Thoracic aorta (tissue), 2 donors: ENCODE measurements at regions not wholly inside any gene's neighbourhood (a gene's known extent, or its start where the extent isn't known, plus 50 kb on each side); places are given as distances from the start of the nearest gene placed in this dataset.
"Not testable (repeated sequence)": the region's sequence is repeated elsewhere in the genome, so short reads cannot be mapped to it uniquely, and the experiment has no call there.

Experiments
- ATAC-seq: fragments of 150-250 bp; one replicate; pipeline ENCODE4 v1.8.0; 2017; ENCODE audit warnings: low read depth; ENCODE audit not compliant: insufficient number of reproducible peaks, low FRiP score
- DNase-seq: peaks from one replicate; pipeline ENCODE4 v3.0.0-alpha.2; 2020; ENCODE audit warnings: low spot score
- H3K27ac ChIP-seq, 2 donors: fragments of 200-600 bp; sonication (generic); 1 replicate in 1 of 2; 2 replicates in 1 of 2; pipeline ENCODE4 v1.5.1; 2016; ENCODE audit warnings: mild to moderate bottlenecking in 2 of 2, moderate library complexity in 2 of 2
- H3K27me3 ChIP-seq: fragments of 200-600 bp; sonication (generic); replicated peaks from 2 replicates; pipeline ENCODE4 v1.6.0; 2016; ENCODE audit warnings: mild to moderate bottlenecking; ENCODE audit not compliant: insufficient read depth
- H3K36me3 ChIP-seq: fragments of 200-600 bp; sonication (generic); one replicate; pipeline ENCODE4 v1.5.1; 2016
- H3K4me1 ChIP-seq, 2 donors: fragments of 200-600 bp; sonication (generic); 1 replicate in 1 of 2; 2 replicates in 1 of 2; pipeline versions ENCODE4 v1.5.1 to v1.6.0; 2016; ENCODE audit warnings: low read depth in 2 of 2, mild to moderate bottlenecking in 1 of 2; ENCODE audit not compliant: control insufficient read depth in 1 of 2
- H3K4me3 ChIP-seq: fragments of 200-600 bp; sonication (generic); 2 replicates; pipeline ENCODE4 v1.5.1; 2016; ENCODE audit warnings: mild to moderate bottlenecking
- H3K9me3 ChIP-seq: fragments of 200-600 bp; sonication (generic); 2 replicates; pipeline ENCODE4 v1.5.1; 2016
- TF ChIP-seq, protein P1 (sequence below): fragments of 200-600 bp; sonication (generic); IDR thresholded peaks from one replicate; pipeline ENCODE4 v1.5.1; 2019; ENCODE audit warnings: antibody characterized with exemption

DNA sequence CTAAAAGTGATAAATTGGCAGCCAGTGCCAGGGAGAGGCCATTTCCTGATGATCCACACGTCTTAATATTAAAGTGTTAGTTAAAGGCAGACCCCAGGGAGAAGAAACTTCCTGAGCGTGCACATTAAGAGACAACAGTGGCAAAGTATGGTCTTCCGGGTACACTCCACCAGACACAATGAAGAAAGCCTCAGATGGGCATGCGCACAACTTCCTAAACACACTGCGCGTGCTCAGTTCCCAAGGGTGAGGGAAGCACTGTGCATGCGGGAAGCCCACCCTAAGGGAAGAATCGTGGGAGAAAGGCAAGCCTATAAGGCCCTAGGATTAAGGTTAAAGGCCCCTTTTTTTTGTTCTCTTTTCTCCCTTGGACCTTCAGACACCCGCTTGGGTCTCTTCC lies 140.7 kb upstream of the CDKN3 start:
- DNase-seq (no peak), ATAC-seq (no peak)
- Histone ChIP-seq H3K4me1 (peaks cover 0 to 38% of the 10 kb centered on the region in 2 donors), H3K9me3 (no peaks in the 10 kb centered on the region), H3K27me3 (no peaks in the 10 kb centered on the region), H3K4me3 (no peak overlapping the region), H3K36me3 (no peaks in the 10 kb centered on the region), H3K27ac (no peak overlapping the region)
- TF ChIP-seq, protein P1, sequence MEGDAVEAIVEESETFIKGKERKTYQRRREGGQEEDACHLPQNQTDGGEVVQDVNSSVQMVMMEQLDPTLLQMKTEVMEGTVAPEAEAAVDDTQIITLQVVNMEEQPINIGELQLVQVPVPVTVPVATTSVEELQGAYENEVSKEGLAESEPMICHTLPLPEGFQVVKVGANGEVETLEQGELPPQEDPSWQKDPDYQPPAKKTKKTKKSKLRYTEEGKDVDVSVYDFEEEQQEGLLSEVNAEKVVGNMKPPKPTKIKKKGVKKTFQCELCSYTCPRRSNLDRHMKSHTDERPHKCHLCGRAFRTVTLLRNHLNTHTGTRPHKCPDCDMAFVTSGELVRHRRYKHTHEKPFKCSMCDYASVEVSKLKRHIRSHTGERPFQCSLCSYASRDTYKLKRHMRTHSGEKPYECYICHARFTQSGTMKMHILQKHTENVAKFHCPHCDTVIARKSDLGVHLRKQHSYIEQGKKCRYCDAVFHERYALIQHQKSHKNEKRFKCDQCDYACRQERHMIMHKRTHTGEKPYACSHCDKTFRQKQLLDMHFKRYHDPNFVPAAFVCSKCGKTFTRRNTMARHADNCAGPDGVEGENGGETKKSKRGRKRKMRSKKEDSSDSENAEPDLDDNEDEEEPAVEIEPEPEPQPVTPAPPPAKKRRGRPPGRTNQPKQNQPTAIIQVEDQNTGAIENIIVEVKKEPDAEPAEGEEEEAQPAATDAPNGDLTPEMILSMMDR: no peak

DNA sequence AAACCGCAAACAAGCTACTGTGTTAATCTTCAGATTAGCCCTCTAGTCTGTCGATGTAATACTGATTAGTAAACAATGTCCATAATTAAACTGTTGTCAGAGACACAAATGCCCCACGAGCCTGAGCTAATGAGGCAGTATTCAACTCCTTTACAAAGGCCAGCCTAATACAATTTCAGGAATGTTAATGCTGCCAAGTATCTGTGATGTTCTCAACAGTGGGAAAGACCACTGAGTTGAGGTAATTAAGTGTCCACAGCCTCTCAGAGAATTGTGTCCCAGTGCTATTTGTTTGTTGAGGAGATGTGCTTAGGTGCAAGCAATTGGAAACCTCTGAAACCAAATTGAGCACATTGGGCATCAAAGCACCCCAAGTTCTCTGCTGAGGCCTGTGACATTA lies 139.4 kb upstream of the CDKN3 start:
- Histone ChIP-seq H3K9me3 (no peaks in the 10 kb centered on the region), H3K4me1 (peaks cover 0 to 25% of the 10 kb centered on the region in 2 donors), H3K4me3 (no peak overlapping the region), H3K27me3 (no peaks in the 10 kb centered on the region), H3K36me3 (no peaks in the 10 kb centered on the region), H3K27ac (no peak overlapping the region)
- no peak for DNase-seq
- ATAC-seq: no peak
- TF ChIP-seq, protein P1: no peak

DNA sequence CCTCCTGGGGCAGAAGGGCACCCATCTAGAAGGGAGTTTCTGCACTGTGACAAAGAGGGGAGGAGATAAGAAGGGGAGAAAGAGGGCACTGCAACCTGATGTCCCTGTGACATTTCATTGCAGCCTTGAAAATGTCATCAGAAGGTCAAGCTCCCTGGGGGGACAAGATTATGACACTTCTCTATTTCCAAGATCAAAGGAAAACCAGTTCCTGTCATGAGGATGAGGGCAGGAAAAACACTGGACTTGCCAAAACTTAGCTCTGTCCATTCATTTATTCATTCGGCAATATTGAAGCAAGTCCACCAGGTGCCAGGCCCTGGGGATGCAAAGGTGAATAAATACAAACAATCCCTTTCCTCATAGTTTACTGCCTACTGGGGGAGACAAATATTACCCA lies 138.4 kb upstream of the CDKN3 start:
- H3K9me3 ChIP-seq: no peaks in the 10 kb centered on the region
- peaks cover 0 to 17% of the 10 kb centered on the region in 2 donors for H3K4me1 ChIP-seq
- TF ChIP-seq, protein P1: no peak
- H3K36me3 ChIP-seq: no peaks in the 10 kb centered on the region
- no peak for ATAC-seq
- no peak overlapping the region for H3K4me3 ChIP-seq
- no peak for DNase-seq
- no peaks in the 10 kb centered on the region for H3K27me3 ChIP-seq
- no peak overlapping the region for H3K27ac ChIP-seq

DNA sequence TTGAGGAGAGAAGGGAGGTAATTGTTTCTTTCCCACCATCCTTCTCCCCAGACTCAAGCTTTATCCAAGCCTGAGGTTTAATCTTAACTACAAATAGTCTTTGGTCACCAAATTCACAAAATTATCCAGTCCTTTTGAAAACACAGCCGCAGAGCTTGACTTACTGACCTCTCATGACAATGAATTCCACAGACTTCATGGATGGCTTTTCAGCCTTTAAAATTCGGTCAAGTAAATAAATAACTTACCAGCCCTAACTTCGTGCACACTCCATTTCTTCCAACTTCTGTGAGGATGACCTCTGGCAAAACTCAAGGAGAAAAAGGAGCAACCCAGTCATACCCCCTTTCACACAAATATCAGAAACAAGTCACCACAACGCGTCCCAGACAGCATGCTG lies 137.0 kb upstream of the CDKN3 start:
- Histone ChIP-seq H3K4me1 (peaks cover 0 to 3% of the 10 kb centered on the region in 2 donors), H3K27ac (no peak overlapping the region), H3K36me3 (no peaks in the 10 kb centered on the region), H3K4me3 (no peak overlapping the region), H3K27me3 (no peaks in the 10 kb centered on the region), H3K9me3 (no peaks in the 10 kb centered on the region)
- TF ChIP-seq, protein P1: no peak
- no peak for ATAC-seq
- no peak for DNase-seq

DNA sequence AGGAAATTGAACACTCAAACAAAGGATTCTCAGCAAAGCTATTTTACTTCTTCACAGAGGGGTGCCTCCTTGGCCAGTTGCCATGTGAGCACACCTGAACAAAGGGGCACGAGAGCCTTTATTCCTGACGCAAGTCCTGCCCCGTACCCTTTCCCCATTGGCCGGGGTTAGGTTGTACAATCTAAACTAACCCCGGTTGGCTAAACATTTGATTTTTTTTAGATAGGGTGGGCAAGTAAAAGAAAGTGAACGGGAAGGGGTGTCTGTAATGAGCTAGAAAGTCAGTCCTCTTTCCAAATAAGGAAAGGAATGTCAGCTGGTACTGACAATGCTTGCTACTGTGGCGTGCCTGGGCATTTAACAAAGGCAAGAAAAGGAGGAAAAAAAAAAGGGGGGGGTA lies 135.5 kb upstream of the CDKN3 start:
- ATAC-seq (no peak), DNase-seq (no peak)
- TF ChIP-seq, protein P1: no peak
- Histone ChIP-seq H3K27ac (no peak overlapping the region), H3K27me3 (no peaks in the 10 kb centered on the region), H3K4me1 (no peaks in the 10 kb centered on the region), H3K36me3 (no peaks in the 10 kb centered on the region), H3K9me3 (no peaks in the 10 kb centered on the region), H3K4me3 (no peak overlapping the region)

DNA sequence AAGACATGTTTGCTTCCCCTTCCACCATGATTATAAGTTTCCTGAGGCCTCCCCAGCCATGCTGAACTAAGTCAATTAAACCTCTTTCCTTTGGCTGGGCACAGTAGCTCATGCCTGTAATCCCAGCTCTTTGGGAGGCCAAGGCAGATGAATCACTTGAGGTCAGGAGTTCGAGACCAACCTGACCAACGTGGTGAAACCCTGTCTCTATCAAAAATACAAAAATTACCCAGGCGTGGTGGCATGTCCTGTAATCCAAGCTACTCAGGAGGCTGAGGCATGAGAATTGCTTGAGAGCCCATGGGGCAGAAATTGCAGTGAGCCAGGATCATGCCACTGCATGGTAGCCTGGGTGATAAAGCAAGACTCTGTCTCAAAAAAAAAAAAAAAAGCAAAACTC lies 130.2 kb upstream of the CDKN3 start:
- not testable (repeated sequence) for H3K36me3 ChIP-seq, H3K4me3 ChIP-seq, H3K27me3 ChIP-seq, H3K4me1 ChIP-seq, ATAC-seq, H3K27ac ChIP-seq, DNase-seq, H3K9me3 ChIP-seq
